ENCODE measurements at regions not wholly inside any gene's neighbourhood (a gene's known extent, or its start where the extent isn't known, plus 50 kb on each side); places are given as distances from the start of the nearest gene placed in this dataset.

- H2AFZ ChIP-seq (ENCODE audit: low read depth, low read length), result no peak overlapping the region
- peaks cover 2% of the 10 kb centered on the region for H3K36me3 ChIP-seq (ENCODE audit: insufficient read depth, low read length)
- H3K4me2 ChIP-seq (ENCODE audit: low read length), result no peak overlapping the region
- H3K9me3 ChIP-seq (ENCODE audit: insufficient read depth, low read depth, low read length), result no peaks in the 10 kb centered on the region
- peaks cover 45% of the 10 kb centered on the region for H3K79me2 ChIP-seq (ENCODE audit: insufficient read depth, low read length)
- Mint-ChIP-seq H3K4me1 (ENCODE audit: low read depth, unreplicated experiment) (peaks cover 26% of the 10 kb centered on the region), H3K27ac (ENCODE audit: unreplicated experiment) (no peak overlapping the region), H3K9me3 (ENCODE audit: unreplicated experiment) (no peaks in the 10 kb centered on the region), H3K36me3 (ENCODE audit: low read depth, unreplicated experiment) (peaks cover 12% of the 10 kb centered on the region), H3K27me3 (ENCODE audit: low read depth, unreplicated experiment) (no peaks in the 10 kb centered on the region), H3K4me3 (ENCODE audit: unreplicated experiment) (no peak overlapping the region)
- H3K9ac ChIP-seq (ENCODE audit: low read length), result no peak overlapping the region
- no peak for TF ChIP-seq CTCF (IDR thresholded peaks at IDR 0.05; ENCODE audit: insufficient read depth, low read depth, low read length)
- TF ChIP-seq EZH2 (IDR thresholded peaks at IDR 0.05; ENCODE audit: insufficient read depth, low read length), result no peak
- H4K20me1 ChIP-seq (ENCODE audit: insufficient read depth, low read length), result peaks cover 97% of the 10 kb centered on the region
- peak; percentile 23 for DNase-seq (ENCODE audit: low read depth)
- FAIRE-seq, result no peak
- no peak overlapping the region for H3K27ac ChIP-seq (ENCODE audit: low read depth, low read length)
- no peaks in the 10 kb centered on the region for H3K27me3 ChIP-seq (ENCODE audit: insufficient read depth, low read length)
- H3K4me3 ChIP-seq (ENCODE audit: insufficient read depth, low read depth, low read length), result no peak overlapping the region
- H3K4me1 ChIP-seq (ENCODE audit: insufficient read depth, low read length), result peaks cover 7% of the 10 kb centered on the region
These were observed 59.7 kb upstream of the CYP2D6 start for GRCh38 chr22:42190274-42190673.

GRCh38 chr22:42189761-42190160, 59.2 kb upstream of the CYP2D6 start:
- H3K27me3 Mint-ChIP-seq (ENCODE audit: low read depth, unreplicated experiment), result no peaks in the 10 kb centered on the region
- H3K27ac ChIP-seq (ENCODE audit: low read depth, low read length), result no peak overlapping the region
- H3K27ac Mint-ChIP-seq (ENCODE audit: unreplicated experiment), result no peak overlapping the region
- DNase-seq (ENCODE audit: low read depth) (no peak), FAIRE-seq (no peak)
- TF ChIP-seq CTCF (IDR thresholded peaks at IDR 0.05; ENCODE audit: insufficient read depth, low read depth, low read length) (no peak), EZH2 (IDR thresholded peaks at IDR 0.05; ENCODE audit: insufficient read depth, low read length) (no peak)
- peaks cover 97% of the 10 kb centered on the region for H4K20me1 ChIP-seq (ENCODE audit: insufficient read depth, low read length)
- peaks cover 29% of the 10 kb centered on the region for H3K4me1 Mint-ChIP-seq (ENCODE audit: low read depth, unreplicated experiment)
- H3K4me3 Mint-ChIP-seq (ENCODE audit: unreplicated experiment), result no peak overlapping the region
- H2AFZ ChIP-seq (ENCODE audit: low read depth, low read length), result no peak overlapping the region
- H3K79me2 ChIP-seq (ENCODE audit: insufficient read depth, low read length), result peaks cover 41% of the 10 kb centered on the region
- no peaks in the 10 kb centered on the region for H3K27me3 ChIP-seq (ENCODE audit: insufficient read depth, low read length)
- peaks cover 7% of the 10 kb centered on the region for H3K4me1 ChIP-seq (ENCODE audit: insufficient read depth, low read length)
- H3K36me3 ChIP-seq (ENCODE audit: insufficient read depth, low read length), result peaks cover 2% of the 10 kb centered on the region
- no peak overlapping the region for H3K4me3 ChIP-seq (ENCODE audit: insufficient read depth, low read depth, low read length)
- H3K9me3 Mint-ChIP-seq (ENCODE audit: unreplicated experiment), result no peaks in the 10 kb centered on the region
- no peaks in the 10 kb centered on the region for H3K9me3 ChIP-seq (ENCODE audit: insufficient read depth, low read depth, low read length)
- H3K36me3 Mint-ChIP-seq (ENCODE audit: low read depth, unreplicated experiment), result peaks cover 10% of the 10 kb centered on the region
- H3K4me2 ChIP-seq (ENCODE audit: low read length), result no peak overlapping the region
- H3K9ac ChIP-seq (ENCODE audit: low read length), result no peak overlapping the region

GRCh38 chr22:42188808-42189447, 58.3 kb upstream of the CYP2D6 start:
- Histone ChIP-seq H3K36me3 (ENCODE audit: insufficient read depth, low read length) (peaks cover 2% of the 10 kb centered on the region), H3K4me3 (ENCODE audit: insufficient read depth, low read depth, low read length) (no peak overlapping the region), H3K27ac (ENCODE audit: low read depth, low read length) (no peak overlapping the region), H4K20me1 (ENCODE audit: insufficient read depth, low read length) (peaks cover 94% of the 10 kb centered on the region), H3K9me3 (ENCODE audit: insufficient read depth, low read depth, low read length) (no peaks in the 10 kb centered on the region), H2AFZ (ENCODE audit: low read depth, low read length) (no peak overlapping the region), H3K4me1 (ENCODE audit: insufficient read depth, low read length) (peaks cover 7% of the 10 kb centered on the region), H3K4me2 (ENCODE audit: low read length) (peak overlapping the region; percentile 24), H3K27me3 (ENCODE audit: insufficient read depth, low read length) (no peaks in the 10 kb centered on the region), H3K79me2 (ENCODE audit: insufficient read depth, low read length) (peaks cover 34% of the 10 kb centered on the region), H3K9ac (ENCODE audit: low read length) (no peak overlapping the region)
- DNase-seq (ENCODE audit: low read depth), result peak; percentile 52
- Mint-ChIP-seq H3K27ac (ENCODE audit: unreplicated experiment) (peak overlapping the region; percentile 28), H3K4me3 (ENCODE audit: unreplicated experiment) (no peak overlapping the region), H3K9me3 (ENCODE audit: unreplicated experiment) (no peaks in the 10 kb centered on the region), H3K27me3 (ENCODE audit: low read depth, unreplicated experiment) (no peaks in the 10 kb centered on the region), H3K4me1 (ENCODE audit: low read depth, unreplicated experiment) (peaks cover 25% of the 10 kb centered on the region), H3K36me3 (ENCODE audit: low read depth, unreplicated experiment) (peaks cover 10% of the 10 kb centered on the region)
- peak; percentile 5 for FAIRE-seq
- TF ChIP-seq EZH2 (IDR thresholded peaks at IDR 0.05; ENCODE audit: insufficient read depth, low read length) (no peak), CTCF (IDR thresholded peaks at IDR 0.05; ENCODE audit: insufficient read depth, low read depth, low read length) (no peak)

All from astrocyte (in vitro differentiated cells and primary cell).